GM21786 (cell line): ENCODE measurements at regions not wholly inside any gene's neighbourhood (a gene's known extent, or its start where the extent isn't known, plus 50 kb on each side); places are given as distances from the start of the nearest gene placed in this dataset.
"Not testable (repeated sequence)": the region's sequence is repeated elsewhere in the genome, so short reads cannot be mapped to it uniquely, and the experiment has no call there.

Experiments used
- ATAC-seq: cut with Tn5 transposase; IDR thresholded peaks from one replicate; pipeline ENCODE4 v1.9.1; 2021; ENCODE audit not compliant: unreplicated experiment

DNA sequence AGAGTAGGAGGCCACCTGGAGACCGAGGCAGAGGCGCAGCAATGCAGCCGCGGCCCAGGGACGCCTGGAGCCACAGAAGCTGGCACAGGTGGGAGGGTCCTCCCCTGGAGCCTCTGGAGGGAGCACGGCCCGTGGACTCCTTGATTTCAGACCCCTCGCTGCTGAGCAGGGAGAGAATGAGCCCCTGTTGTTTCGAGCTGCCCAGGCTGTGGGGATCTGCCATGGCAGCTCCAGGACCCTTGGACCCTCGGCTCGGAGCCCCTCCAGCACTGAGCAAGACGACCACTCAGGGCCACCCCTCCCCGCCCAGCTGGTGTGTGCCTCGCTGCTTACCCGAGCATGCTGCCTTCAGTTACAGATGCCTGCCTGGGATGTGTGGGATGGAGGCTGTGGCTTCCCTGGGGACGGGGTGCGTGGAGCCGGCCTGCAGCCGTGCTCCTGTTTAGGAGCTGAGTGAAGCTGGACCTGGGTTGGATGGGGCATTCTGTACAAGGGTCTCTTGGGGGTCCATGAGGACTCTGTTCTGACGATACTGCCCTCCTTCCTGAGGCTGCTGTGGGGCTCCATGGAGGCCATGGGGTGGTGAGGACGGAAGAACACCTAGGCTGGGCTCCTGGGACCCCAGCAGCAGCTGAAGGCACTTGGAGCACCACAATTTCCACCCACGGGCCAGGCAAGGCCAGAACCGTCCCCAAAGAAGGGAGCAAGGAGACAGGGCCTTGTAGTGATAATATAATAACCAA lies 115.1 kb upstream of the LPCAT1 start:
- no peak for ATAC-seq

DNA sequence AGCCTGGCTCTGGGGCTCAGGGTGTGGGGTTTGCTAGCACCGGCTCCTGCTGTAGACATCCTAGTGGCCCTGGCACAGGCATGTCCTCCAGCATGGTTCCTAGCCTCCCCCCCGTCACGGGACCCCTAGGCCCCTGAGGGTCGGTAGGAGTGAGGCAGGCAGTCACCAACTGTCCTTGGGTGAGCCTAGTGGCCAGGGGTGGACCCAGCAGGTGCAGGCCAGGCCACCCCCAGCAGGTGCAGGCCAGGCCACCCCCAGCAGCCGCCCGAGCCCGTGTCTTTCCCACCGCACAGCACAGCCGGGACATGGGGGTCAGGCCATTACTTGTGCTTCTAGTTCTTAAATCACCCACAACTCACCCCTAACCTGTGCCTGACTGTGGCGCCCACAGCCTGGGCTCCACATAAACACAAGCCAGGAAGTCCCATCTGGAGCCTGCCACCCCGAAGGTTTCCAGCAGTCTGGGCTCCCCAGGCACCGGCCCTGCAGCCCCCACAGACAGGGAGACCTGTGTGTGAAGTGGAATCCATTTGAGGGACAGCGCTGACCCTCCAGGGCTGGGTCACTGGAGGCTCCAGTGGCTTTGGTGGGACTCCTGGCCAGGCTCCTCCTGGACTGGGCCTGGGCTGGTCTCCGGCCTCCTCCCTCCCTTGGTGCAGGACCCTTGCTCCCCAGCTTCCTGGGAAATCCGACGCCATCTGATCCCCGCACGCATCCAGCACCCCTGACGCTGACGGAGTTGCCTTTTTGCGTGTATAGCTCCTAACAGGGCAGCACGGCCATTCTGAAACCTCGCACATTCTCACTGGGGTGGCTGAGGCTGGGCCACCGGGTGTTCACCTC lies 114.1 kb upstream of the LPCAT1 start:
- no peak for ATAC-seq

DNA sequence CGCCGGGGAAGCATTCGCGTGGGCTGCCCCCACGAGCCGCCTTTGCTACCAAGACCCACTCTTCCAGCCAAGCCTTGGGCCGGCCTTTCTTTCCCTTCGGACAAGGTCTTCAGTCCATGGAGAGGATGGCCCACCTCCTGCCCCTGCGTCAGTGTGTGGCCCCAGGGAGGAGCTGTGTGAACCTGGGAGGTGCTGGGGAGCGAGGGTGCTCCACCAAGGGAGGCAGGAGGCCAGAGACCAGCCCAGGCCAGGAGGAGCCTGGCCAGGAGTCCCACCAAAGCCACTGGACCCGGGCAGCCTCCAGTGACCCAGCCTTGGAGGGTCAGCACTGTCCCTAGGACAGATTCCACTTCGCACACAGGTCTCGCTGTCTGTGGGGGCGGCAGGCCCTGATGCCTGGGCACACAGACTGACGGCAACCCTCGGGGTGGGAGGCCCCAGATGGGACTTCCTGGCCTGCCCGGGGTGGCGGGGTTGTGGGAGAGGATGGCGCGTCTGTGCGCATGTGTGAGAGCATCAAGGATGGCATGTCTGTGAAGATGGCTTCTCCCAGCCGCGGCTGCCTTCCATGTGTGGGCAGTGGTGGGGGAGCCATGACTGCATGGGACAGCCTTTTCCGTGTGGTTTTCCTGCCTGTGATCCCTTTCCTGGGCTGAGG lies 113.3 kb upstream of the LPCAT1 start:
- no peak for ATAC-seq

DNA sequence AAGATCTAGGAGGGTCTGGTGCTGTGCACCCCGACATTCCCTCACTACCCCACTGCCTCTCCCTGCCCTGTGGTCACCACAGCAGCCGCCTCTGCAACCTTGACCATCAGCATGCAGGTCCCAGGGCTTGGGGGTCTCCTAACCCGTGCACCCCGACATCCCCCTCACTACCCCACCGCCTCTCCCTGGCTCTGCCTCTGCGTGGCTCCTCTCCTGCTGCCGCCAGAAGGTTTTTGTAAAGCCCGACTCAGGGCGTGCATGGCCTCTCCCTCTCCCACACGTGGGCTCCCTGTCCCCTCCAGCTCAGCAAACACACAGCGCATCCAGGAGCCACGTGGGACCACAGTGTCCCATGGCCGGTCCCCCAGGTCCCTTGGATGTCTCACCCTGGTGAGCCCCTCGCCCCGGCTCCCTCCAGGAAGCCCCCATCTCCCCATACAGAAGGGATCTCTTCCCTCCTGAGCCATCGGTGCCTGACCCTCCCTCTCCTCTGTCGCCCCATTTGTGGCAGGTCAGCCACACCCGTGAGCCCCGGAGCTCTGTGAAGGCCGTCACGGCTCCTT lies 112.5 kb upstream of the LPCAT1 start:
- not testable (repeated sequence) for ATAC-seq

GRCh38 chr5:1635477-1635876 lies 111.7 kb upstream of the LPCAT1 start:
- not testable (repeated sequence) for ATAC-seq

- ATAC-seq: no peak
These were observed 110.5 kb upstream of the LPCAT1 start for GRCh38 chr5:1634337-1634661.

DNA sequence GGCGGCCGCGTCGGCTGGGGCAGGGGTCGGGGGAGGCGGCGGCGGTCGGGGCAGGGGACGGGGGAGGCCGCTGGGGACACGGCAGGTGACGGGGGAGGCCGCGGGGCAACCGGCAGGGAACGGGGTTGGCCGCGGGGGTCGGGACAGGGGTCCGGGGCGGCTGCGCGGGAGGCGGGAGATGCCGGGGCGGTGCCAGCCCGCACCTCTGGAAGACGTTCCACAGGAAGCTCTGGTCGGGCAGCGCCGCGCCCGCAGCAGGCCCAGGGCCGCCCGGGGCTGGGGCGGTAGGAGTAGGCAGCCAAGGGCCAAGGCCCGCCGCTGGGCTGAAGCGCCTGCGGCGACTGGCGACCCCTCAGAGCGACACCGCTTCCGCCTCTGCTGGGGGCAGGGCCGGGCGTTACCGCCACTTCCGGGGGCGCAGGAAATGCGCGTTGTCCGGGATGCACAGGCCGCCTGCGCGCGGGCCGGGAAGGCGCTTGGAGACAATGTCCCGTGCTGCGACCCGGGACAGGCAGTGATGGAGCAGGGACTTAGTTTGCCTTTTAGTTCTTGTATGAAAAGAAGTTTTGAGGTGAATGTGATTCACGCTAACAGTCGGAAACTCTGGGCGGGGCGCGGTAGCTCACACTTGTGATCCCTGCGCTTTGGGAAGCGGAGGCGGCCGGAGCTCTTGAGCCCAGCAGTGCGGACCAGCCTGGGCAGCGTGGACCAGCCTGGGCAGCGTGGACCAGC lies 110.0 kb upstream of the LPCAT1 start:
- peak; percentile 95 for ATAC-seq

GRCh38 chr5:1631004-1631403 lies 107.2 kb upstream of the LPCAT1 start:
- ATAC-seq: not testable (repeated sequence)

DNA sequence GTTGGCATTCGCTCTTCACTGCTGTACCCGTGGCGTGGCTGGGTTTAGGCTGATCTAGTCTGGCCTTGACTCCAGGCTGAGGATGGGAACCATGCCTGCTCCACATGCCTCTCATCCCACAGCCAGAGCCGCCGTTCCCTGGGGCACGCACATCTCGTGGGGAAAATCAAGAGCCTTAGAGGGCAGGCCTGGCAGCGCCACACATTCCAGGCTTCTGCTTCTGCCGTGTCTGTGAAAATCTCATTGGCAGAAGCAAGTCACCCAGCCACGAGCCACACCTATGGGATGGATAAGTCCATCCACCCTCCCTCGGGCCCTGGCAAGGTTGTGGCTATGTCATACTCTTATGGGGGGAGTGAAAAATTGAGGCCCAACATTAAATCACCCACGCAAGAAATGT lies 102.6 kb upstream of the LPCAT1 start:
- not testable (repeated sequence) for ATAC-seq

- not testable (repeated sequence) for ATAC-seq
These were observed 95.8 kb upstream of the LPCAT1 start for GRCh38 chr5:1619531-1619930.

GRCh38 chr5:1618296-1618865 lies 94.6 kb upstream of the LPCAT1 start:
- ATAC-seq: not testable (repeated sequence)

- ATAC-seq: not testable (repeated sequence)
These were observed 93.5 kb upstream of the LPCAT1 start for GRCh38 chr5:1617236-1617755.

- ATAC-seq: not testable (repeated sequence)
These were observed 89.8 kb upstream of the LPCAT1 start for GRCh38 chr5:1613515-1613914.

- not testable (repeated sequence) for ATAC-seq
These were observed 86.8 kb upstream of the LPCAT1 start for GRCh38 chr5:1610526-1610925.

DNA sequence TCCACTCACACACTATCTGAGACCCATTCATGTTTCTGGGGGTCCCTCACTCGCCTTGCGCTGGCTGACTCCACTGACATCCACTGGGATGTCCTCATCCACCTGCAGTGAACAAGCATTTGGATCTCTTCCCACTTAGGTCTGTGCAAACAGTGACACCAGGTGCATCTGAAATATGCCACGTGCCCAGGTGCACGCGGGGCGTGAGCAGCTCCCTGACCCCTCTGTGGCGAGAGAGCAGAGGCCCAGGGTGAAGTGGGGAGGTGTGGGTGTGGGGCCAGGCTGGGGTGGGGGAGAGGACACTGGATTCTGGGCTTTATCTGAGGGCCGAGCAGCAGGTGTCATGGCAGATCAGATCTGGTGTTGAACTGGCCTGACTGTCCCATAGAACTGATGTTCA lies 85.4 kb upstream of the LPCAT1 start:
- ATAC-seq: not testable (repeated sequence)

- not testable (repeated sequence) for ATAC-seq
These were observed 84.6 kb upstream of the LPCAT1 start for GRCh38 chr5:1608336-1608735.

GRCh38 chr5:1606951-1607350 lies 83.2 kb upstream of the LPCAT1 start:
- ATAC-seq: not testable (repeated sequence)

DNA sequence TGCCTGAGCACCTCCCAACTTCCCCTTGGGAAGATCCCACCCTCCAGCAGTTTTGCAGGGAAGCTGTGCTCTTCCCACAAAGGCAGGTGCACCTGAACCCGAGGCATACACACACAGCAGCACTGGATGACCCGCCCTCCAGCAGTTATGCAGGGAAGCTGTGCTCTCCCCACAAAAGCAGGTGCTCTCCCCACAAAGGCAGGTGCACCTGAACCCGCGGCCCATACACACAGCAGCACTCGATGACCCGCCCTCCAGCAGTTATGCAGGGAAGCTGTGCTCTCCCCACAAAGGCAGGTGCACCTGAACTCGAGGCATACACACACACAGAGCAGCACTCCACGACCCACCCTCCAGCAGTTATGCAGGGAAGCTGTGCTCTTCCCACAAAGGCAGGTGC lies 80.2 kb upstream of the LPCAT1 start:
- ATAC-seq: not testable (repeated sequence)

DNA sequence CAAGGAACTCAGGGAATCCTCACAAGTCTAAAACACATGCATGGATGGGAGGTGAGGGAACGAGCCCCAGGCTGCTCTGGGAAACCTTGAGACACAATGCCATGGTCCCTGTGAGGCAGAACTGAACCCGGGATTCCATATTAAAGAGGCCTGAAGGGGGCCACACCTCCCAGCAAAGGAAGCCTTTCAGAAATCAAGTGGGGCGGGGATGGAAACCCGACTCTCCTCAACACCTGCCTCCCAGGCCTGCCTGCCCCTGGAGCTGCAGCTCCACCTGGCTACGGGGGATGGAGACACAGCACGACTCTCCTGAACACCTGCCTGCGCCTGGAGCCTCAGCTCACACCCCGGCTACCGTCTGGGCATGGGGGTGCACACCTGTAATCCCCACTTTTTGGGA lies 77.8 kb upstream of the LPCAT1 start:
- ATAC-seq: not testable (repeated sequence)
